ENCODE measurements at regions not wholly inside any gene's neighbourhood (a gene's known extent, or its start where the extent isn't known, plus 50 kb on each side); places are given as distances from the start of the nearest gene placed in this dataset.
"Not testable (repeated sequence)": the region's sequence is repeated elsewhere in the genome, so short reads cannot be mapped to it uniquely, and the experiment has no call there.

DNA sequence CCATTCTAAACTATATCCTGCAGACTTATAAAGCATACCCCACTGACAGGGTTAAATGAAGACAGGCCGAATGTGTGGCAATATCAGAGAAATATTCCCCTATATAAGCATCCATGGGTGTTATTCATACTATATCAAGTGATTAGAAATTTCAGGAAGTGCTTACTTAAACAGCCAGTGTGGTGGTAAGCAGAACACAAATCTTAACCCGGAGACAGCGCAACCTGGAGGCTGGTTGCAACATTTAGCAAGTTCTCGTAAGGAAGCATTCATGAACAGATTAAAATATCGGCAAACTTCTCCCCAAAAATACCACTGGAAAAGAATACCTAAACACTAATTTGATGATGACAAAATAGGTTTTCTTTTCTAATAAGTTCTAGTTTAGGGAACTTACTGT lies 261.2 kb downstream of the CBLL2 start:
- DNase-seq (ENCODE audit: low spot score), result no peak

DNA sequence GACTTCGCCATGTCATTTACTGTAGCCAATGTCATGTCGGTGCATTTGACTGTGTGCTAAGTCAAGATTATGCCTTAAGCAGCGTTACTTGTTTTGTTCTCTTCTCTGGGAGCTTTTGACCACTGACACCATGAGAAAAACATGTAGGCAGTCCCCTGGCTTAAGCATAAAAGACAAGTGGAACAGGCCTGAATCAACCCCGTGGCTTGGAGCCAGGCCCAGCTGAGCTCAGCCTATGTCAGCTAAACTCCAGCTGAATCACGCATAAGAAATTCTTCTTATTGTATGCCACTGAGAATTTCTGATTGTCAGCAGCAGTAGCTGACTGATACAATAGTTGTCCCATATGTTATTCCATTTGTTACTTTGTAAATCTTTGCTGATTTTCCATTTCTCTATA lies 261.9 kb downstream of the CBLL2 start:
- DNase-seq (ENCODE audit: low spot score), result peak; percentile 0

- DNase-seq (ENCODE audit: low spot score), result no peak
Observed at GRCh38 chrX:22536746-22537304, 264.1 kb downstream of the CBLL2 start.

- no peak for DNase-seq (ENCODE audit: low spot score)
Observed at GRCh38 chrX:22538580-22538979, 265.9 kb downstream of the CBLL2 start.

DNA sequence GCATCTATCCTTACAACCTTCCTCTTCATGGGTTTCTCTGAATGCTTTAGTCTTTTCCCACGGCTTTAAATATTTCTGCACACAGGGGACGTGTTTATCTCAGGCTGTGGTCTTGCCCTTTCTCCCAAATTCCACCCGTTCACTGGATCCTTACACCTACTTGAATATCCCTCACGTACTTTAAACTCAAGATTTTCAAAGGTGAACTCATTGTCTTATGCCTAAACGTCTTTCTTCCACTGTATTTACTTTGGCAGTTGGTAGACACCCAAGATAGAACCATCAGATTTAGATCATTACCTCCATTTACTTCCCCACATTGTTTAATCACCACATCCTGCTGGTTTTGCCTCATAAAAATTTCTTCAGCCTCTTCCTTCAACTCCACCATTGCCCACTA lies 269.2 kb downstream of the CBLL2 start:
- DNase-seq (ENCODE audit: low spot score), result no peak

GRCh38 chrX:22542641-22543040 lies 269.9 kb downstream of the CBLL2 start:
- no peak for DNase-seq (ENCODE audit: low spot score)

DNA sequence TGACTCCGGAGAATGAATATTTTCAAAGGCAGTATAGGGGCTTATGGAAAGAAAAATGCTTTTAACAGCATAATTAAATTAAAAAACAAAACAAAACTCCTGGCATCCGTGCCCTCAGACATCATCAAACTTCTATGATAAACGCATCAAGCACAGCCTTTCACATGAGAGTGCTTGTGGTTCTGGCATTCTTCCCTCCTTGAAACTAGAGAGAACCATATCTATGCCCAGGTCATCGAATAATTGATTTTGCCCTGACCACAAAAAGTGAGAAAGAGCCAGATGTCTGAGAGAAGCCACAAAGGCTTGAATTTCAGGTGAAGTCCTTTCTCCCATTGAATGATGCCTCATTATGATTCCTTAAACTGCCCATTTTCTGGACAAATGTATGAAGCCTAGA lies 286.8 kb downstream of the CBLL2 start:
- no peak for DNase-seq (ENCODE audit: low spot score)

GRCh38 chrX:22575161-22575845 lies 302.6 kb downstream of the CBLL2 start:
- DNase-seq (ENCODE audit: low spot score), result no peak

GRCh38 chrX:22577181-22577580 lies 304.5 kb downstream of the CBLL2 start:
- DNase-seq (ENCODE audit: low spot score), result peak; percentile 39

- no peak for DNase-seq (ENCODE audit: low spot score)
Observed at GRCh38 chrX:22585831-22586230, 313.1 kb downstream of the CBLL2 start.

GRCh38 chrX:22589845-22590244 lies 317.1 kb downstream of the CBLL2 start:
- no peak for DNase-seq (ENCODE audit: low spot score)

DNA sequence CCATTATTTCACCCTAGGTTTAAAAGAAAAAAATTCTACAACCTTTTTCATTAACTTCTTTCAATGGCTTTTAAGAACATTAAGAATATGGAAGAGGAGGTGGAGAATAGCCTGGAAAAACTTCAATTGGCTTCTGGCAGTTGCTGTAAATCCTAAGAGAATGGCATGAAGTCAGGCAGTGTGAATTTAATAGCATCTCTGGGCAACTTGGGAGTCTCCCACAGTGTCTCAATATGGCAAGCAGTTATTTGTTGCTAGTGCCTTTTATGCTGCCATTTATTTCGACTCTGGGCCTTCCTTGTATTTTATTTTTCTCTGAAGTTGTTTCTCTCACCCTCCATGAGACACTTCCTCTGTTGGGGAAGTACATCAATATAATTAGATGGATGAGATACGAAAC lies 322.1 kb downstream of the CBLL2 start:
- no peak for DNase-seq (ENCODE audit: low spot score)

DNA sequence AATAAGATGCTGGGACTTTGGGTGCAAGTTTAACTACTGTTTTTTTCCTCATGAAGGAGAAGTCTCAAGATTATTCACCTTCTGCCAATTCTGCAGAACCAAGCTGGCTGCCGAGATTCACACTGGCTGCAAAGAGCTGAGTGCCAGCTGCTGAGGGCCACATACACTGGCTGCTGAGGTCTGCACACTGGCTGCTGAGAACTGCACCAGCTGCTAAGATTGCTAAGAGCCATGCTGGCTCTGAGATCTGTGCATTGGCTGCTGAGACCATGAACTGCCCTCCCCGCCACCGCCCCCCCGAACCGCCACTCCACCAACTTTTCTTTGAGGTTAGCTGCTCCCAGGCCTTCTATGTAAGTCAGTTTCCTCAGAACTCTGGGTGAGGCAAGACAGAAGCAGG lies 330.3 kb downstream of the CBLL2 start:
- no peak for DNase-seq (ENCODE audit: low spot score)

GRCh38 chrX:22609452-22609851 lies 336.7 kb downstream of the CBLL2 start:
- not testable (repeated sequence) for DNase-seq (ENCODE audit: low spot score)

DNA sequence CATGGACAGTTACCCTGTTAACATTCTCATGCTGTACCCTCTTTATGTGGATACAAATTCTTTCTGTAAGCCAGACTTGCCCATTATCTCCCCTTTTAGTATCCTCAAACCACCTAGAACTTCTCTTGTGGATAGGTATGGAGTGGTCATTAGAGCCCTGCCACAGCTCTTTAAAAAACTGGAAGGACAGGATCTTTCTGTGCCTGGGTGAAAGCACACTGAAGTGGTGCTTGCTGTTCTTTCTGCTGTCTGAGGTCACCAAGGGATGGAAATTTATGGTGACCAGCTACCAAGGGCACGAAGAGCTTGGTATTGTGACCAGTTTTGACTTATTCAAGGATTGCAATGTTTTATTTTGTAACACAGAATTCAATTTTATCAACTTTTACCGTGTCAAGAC lies 344.2 kb downstream of the CBLL2 start:
- no peak for DNase-seq (ENCODE audit: low spot score)

DNA sequence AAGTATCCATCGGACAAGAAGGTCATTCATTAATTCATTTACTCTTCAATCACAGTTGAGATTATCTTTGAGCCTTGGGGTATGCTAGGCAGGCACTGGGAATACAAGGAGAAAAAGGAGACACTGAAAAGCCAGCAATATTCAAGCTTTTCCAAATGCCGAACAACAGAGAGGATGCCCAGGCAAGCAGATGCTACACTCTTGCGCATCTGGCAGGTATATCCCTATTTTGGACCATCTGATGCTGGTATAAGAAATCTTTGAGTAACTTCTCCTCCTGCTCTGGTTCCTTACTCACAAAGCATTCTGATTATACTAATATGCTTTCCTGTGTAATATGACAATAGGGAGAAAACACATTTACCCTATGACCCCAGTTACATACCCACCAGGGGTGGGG lies 354.9 kb downstream of the CBLL2 start:
- no peak for DNase-seq (ENCODE audit: low spot score)

- DNase-seq (ENCODE audit: low spot score), result no peak
Observed at GRCh38 chrX:22628275-22628674, 355.6 kb downstream of the CBLL2 start.

GRCh38 chrX:22629105-22629725 lies 356.5 kb downstream of the CBLL2 start:
- peak; percentile 2 for DNase-seq (ENCODE audit: low spot score)

DNA sequence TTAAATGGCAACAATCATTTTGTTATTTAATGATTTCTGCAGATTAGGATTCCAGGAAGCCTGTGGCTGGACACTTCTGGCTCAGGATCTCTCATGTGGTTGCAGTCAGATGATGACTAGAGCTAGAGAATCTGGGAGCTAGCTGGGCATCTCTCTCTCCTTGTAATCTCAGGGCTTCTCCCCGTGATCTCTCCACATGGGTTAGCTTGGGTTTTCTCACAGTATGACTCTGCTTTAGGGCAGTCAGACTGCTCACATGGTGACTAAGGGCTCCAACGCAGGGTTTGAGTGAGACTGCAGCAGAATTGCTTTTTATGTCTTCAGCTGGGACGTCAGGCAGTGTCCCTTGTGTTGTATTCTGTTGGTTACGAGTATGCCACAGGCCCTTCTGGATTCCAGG lies 361.4 kb downstream of the CBLL2 start:
- DNase-seq (ENCODE audit: low spot score), result no peak

- no peak for DNase-seq (ENCODE audit: low spot score)
Observed at GRCh38 chrX:22634751-22635150, 362.0 kb downstream of the CBLL2 start.

GRCh38 chrX:22648281-22648680 lies 351.5 kb upstream of the DDX53 start:
- no peak for DNase-seq (ENCODE audit: low spot score)

- DNase-seq (ENCODE audit: low spot score), result no peak
Observed at GRCh38 chrX:22650691-22651090, 349.1 kb upstream of the DDX53 start.

DNA sequence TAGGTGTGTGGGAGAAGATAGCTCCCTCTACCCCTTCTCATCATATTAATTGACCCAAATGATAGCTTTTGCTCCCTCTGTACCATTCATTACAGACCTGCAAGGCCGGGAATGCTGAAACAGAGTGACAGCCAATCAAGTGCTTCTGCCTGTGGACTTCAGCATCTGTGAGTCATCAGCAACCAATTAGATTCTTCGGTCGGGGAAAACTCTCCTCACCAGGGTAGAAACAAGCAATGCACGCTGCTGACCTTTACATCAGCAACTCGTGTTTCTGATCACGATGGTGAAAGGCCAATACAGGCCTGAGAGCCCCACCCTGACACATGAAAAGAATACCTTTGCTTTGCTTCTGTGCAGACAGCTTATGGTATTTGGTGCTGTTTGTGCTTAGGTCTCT lies 347.2 kb upstream of the DDX53 start:
- peak; percentile 49 for DNase-seq (ENCODE audit: low spot score)
